ENCODE measurements at regions not wholly inside any gene's neighbourhood (a gene's known extent, or its start where the extent isn't known, plus 50 kb on each side); places are given as distances from the start of the nearest gene placed in this dataset.

GRCh38 chr2:200021449-200022114 lies 66.2 kb downstream of the MAIP1 start:
- TF ChIP-seq, protein P1, sequence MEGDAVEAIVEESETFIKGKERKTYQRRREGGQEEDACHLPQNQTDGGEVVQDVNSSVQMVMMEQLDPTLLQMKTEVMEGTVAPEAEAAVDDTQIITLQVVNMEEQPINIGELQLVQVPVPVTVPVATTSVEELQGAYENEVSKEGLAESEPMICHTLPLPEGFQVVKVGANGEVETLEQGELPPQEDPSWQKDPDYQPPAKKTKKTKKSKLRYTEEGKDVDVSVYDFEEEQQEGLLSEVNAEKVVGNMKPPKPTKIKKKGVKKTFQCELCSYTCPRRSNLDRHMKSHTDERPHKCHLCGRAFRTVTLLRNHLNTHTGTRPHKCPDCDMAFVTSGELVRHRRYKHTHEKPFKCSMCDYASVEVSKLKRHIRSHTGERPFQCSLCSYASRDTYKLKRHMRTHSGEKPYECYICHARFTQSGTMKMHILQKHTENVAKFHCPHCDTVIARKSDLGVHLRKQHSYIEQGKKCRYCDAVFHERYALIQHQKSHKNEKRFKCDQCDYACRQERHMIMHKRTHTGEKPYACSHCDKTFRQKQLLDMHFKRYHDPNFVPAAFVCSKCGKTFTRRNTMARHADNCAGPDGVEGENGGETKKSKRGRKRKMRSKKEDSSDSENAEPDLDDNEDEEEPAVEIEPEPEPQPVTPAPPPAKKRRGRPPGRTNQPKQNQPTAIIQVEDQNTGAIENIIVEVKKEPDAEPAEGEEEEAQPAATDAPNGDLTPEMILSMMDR (IDR thresholded peaks at IDR 0.05), result no peak
- TF ChIP-seq EZH2 (IDR thresholded peaks at IDR 0.05; ENCODE audit: borderline replicate concordance, insufficient read depth, low read depth, low read length, poor library complexity, severe bottlenecking), result no peak

All from B cell (primary cell).